ENCODE measurements at regions not wholly inside any gene's neighbourhood (a gene's known extent, or its start where the extent isn't known, plus 50 kb on each side); places are given as distances from the start of the nearest gene placed in this dataset.

GRCh38 chr6:106870824-106871717 lies 103.5 kb downstream of the CD24 start:
- H3K27me3 ChIP-seq (ENCODE audit: insufficient read depth, low read depth, low read length): no peaks in the 10 kb centered on the region
- no peaks in the 10 kb centered on the region for H3F3A ChIP-seq (ENCODE audit: insufficient read depth, low read length, poor library complexity, severe bottlenecking)
- no peaks in the 10 kb centered on the region for H3K9me2 ChIP-seq (ENCODE audit: insufficient read depth, low read length)
- no peak overlapping the region for H2AFZ ChIP-seq (ENCODE audit: low read depth, low read length)
- no peaks in the 10 kb centered on the region for H3K79me2 ChIP-seq (replicated peaks; ENCODE audit: insufficient read depth, low read length)
- H3K9ac ChIP-seq (ENCODE audit: low read length): no peak overlapping the region
- H4K20me1 ChIP-seq (ENCODE audit: insufficient read depth): no peaks in the 10 kb centered on the region
- H3K4me2 ChIP-seq (ENCODE audit: low read length): no peak overlapping the region
- no peak overlapping the region for H3K4me3 ChIP-seq (ENCODE audit: low read length)
- no peaks in the 10 kb centered on the region for H3K36me3 ChIP-seq (ENCODE audit: insufficient read depth, low read length)
- H3K27ac ChIP-seq (ENCODE audit: low read length): no peak overlapping the region
- TF ChIP-seq REST (IDR thresholded peaks at IDR 0.05; ENCODE audit: borderline replicate concordance) (no peak), TAF1 (IDR thresholded peaks at IDR 0.05; ENCODE audit: low read depth) (no peak), RAD21 (conservative IDR thresholded peaks at IDR 0.05) (no peak), POLR2AphosphoS5 (IDR thresholded peaks at IDR 0.05) (no peak), EZH2 (IDR thresholded peaks at IDR 0.05; ENCODE audit: borderline replicate concordance, insufficient read depth, low read length, poor library complexity, severe bottlenecking) (no peak), SMC3 (conservative IDR thresholded peaks at IDR 0.05; ENCODE audit: poor library complexity) (no peak), CTCF (IDR thresholded peaks at IDR 0.05; ENCODE audit: poor library complexity, severe bottlenecking) (no peak), MXI1 (conservative IDR thresholded peaks at IDR 0.05; ENCODE audit: poor library complexity, severe bottlenecking) (no peak), EP300 (conservative IDR thresholded peaks at IDR 0.05; ENCODE audit: poor library complexity, severe bottlenecking) (no peak)
- H3K9me3 ChIP-seq (ENCODE audit: low read length): peaks cover 6% of the 10 kb centered on the region

DNA sequence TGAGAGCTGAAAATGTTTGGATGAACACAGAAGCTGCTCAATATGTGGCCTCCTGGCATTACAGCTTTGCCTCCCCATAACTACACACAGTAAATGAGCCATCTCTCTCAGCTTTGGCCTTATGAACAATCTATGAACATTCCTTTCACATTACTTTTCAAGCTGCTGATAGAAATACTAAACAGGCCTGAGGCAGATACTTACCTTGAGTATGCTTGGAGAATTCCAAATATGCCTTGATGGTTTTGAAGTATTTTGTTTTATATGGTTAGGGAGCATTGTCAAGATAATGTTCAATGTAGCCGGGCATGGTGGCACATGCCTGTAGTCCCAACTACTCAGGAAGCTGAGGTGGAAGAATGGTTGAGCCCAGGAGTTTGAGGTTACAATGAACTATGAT lies 104.5 kb downstream of the CD24 start:
- no peak overlapping the region for H3K4me3 ChIP-seq (ENCODE audit: low read length)
- no peaks in the 10 kb centered on the region for H3K9me2 ChIP-seq (ENCODE audit: insufficient read depth, low read length)
- no peak overlapping the region for H3K4me2 ChIP-seq (ENCODE audit: low read length)
- no peaks in the 10 kb centered on the region for H3K27me3 ChIP-seq (ENCODE audit: insufficient read depth, low read depth, low read length)
- H4K20me1 ChIP-seq (ENCODE audit: insufficient read depth): no peaks in the 10 kb centered on the region
- H3F3A ChIP-seq (ENCODE audit: insufficient read depth, low read length, poor library complexity, severe bottlenecking): no peaks in the 10 kb centered on the region
- no peak overlapping the region for H3K9ac ChIP-seq (ENCODE audit: low read length)
- no peaks in the 10 kb centered on the region for H3K79me2 ChIP-seq (replicated peaks; ENCODE audit: insufficient read depth, low read length)
- no peak overlapping the region for H2AFZ ChIP-seq (ENCODE audit: low read depth, low read length)
- no peaks in the 10 kb centered on the region for H3K36me3 ChIP-seq (ENCODE audit: insufficient read depth, low read length)
- H3K27ac ChIP-seq (ENCODE audit: low read length): no peak overlapping the region
- TF ChIP-seq REST (IDR thresholded peaks at IDR 0.05; ENCODE audit: borderline replicate concordance): no peak
- TF ChIP-seq EZH2 (IDR thresholded peaks at IDR 0.05; ENCODE audit: borderline replicate concordance, insufficient read depth, low read length, poor library complexity, severe bottlenecking): no peak
- H3K9me3 ChIP-seq (ENCODE audit: low read length): no peaks in the 10 kb centered on the region

Data from neural cell (in vitro differentiated cells).